ENCODE measurements at regions not wholly inside any gene's neighbourhood (a gene's known extent, or its start where the extent isn't known, plus 50 kb on each side); places are given as distances from the start of the nearest gene placed in this dataset.

- H2AFZ ChIP-seq (ENCODE audit: low read depth, low read length) = peak overlapping the region; percentile 34
- no peaks in the 10 kb centered on the region for H3K36me3 ChIP-seq (ENCODE audit: control insufficient read depth in 2 of 2, extremely low read depth in 1 of 2, insufficient read depth in 2 of 2, low read length in 2 of 2)
- peak overlapping the region; percentile 55 for H3K27ac ChIP-seq (ENCODE audit: insufficient read depth, low read depth, low read length)
- peak; percentile 49 for DNase-seq (ENCODE audit: low read depth, low spot score)
- H3K4me3 ChIP-seq (replicated peaks in 1 of 3; ENCODE audit: insufficient read depth in 1 of 3, low read depth in 1 of 3, low read length in 3 of 3) = no peak overlapping the region
- H3K4me1 ChIP-seq (ENCODE audit: control insufficient read depth, extremely low read depth, insufficient read depth, low read length) = peaks cover 15% of the 10 kb centered on the region
- H3K9me1 ChIP-seq (replicated peaks; ENCODE audit: control insufficient read depth, extremely low read depth, insufficient read depth, low read length) = no peaks in the 10 kb centered on the region
- H3K9ac ChIP-seq (replicated peaks; ENCODE audit: extremely low read depth, insufficient read depth, low read length) = peak overlapping the region; percentile 28
- CTCF ChIA-PET = interaction anchor here (1.6 to 2.2 kb wide), 2 partner anchors 18 to 1339 kb away, joined by 4 to 17 read pairs; no protein-coding TSS in a partner anchor
- intact Hi-C loops (cut with micrococcal nuclease) = loop anchor here (1.0 to 5.0 kb wide), 3 partner anchors 142 to 1145 kb away; no protein-coding TSS in a partner anchor
- no peaks in the 10 kb centered on the region for H4K20me1 ChIP-seq (replicated peaks; ENCODE audit: control insufficient read depth, extremely low read depth, insufficient read depth, low read length)
- BruUV-seq (replicated peaks) = no TSS peak
- TF ChIP-seq GATA2 (IDR thresholded peaks at IDR 0.05; ENCODE audit: insufficient read depth, insufficient read length, low read depth, low read length) = no peak
- TF ChIP-seq POLR2A (IDR thresholded peaks at IDR 0.05; ENCODE audit: low read depth, low read length) = no peak
- no peak for TF ChIP-seq FOS (IDR thresholded peaks at IDR 0.05; ENCODE audit: borderline replicate concordance, insufficient read depth, low read length)
- no peak for TF ChIP-seq MYC (IDR thresholded peaks at IDR 0.05; ENCODE audit: low read depth, low read length)
- TF ChIP-seq JUN (IDR thresholded peaks at IDR 0.05; ENCODE audit: borderline replicate concordance, insufficient read depth, insufficient read length, low read depth) = no peak
- no peak for TF ChIP-seq MAX (IDR thresholded peaks at IDR 0.05; ENCODE audit: insufficient read depth, insufficient read length)
- TF ChIP-seq CTCF (IDR thresholded peaks at IDR 0.05; ENCODE audit: extremely low read depth in 1 of 2, insufficient read depth in 1 of 2, low read depth in 1 of 2, low read length in 2 of 2) = no peak
- no peak for TF ChIP-seq EZH2 (IDR thresholded peaks at IDR 0.05; ENCODE audit: borderline replicate concordance, low read depth, low read length, severe bottlenecking)
- TF ChIP-seq POLR2AphosphoS5 (IDR thresholded peaks at IDR 0.05; ENCODE audit: insufficient read depth, low read depth, low read length) = no peak
- dilution Hi-C loops (cut with MboI; ENCODE audit: extremely low pct_ligation_motif_present, low sequenced_read_pairs) = no loop called here
- POLR2A ChIA-PET = no interaction called here
- peak overlapping the region; percentile 31 for H3K4me2 ChIP-seq (ENCODE audit: insufficient read depth, low read length)
- FAIRE-seq = no peak
- H3K9me3 ChIP-seq (replicated peaks; ENCODE audit: control insufficient read depth, insufficient read depth, low read length) = no peaks in the 10 kb centered on the region
- H3K79me2 ChIP-seq (ENCODE audit: control insufficient read depth, insufficient read depth, low read length) = no peaks in the 10 kb centered on the region
- no peaks in the 10 kb centered on the region for H3K27me3 ChIP-seq (ENCODE audit: control insufficient read depth in 2 of 2, insufficient read depth in 2 of 2, low read length in 2 of 2)
Measured at GRCh38 chr21:24046829-24047443, 1560.3 kb downstream of the MRPL39 start.

All from endothelial cell of umbilical vein (primary cell).